GM12878 (cell line): ENCODE measurements at regions not wholly inside any gene's neighbourhood (a gene's known extent, or its start where the extent isn't known, plus 50 kb on each side); places are given as distances from the start of the nearest gene placed in this dataset.

ENCODE experiments used
- CTCF ChIP-seq, 3 experiments: IDR thresholded peaks in 2 of 3; conservative IDR thresholded peaks in 1 of 3; 2 replicates each; pipeline ENCODE4 v1.5.1; 2011; ENCODE audit warnings: low read depth in 3 of 3, low read length in 3 of 3, mild to moderate bottlenecking in 3 of 3, control low read depth in 2 of 3, moderate library complexity in 2 of 3, inconsistent platforms in 1 of 3, mixed read lengths in 1 of 3; ENCODE audit not compliant: control insufficient read depth in 2 of 3, insufficient read depth in 1 of 3; ENCODE audit errors: extremely low read depth in 1 of 3
- RAD21 ChIP-seq: IDR thresholded peaks from 2 replicates; pipeline ENCODE4 v1.6.1; 2011; ENCODE audit warnings: mild to moderate bottlenecking, low read depth, low read length, moderate library complexity; ENCODE audit not compliant: insufficient read depth
- ZNF207 ChIP-seq: fragments of 450-650 bp; IDR thresholded peaks from 2 replicates; pipeline ENCODE4 v1.6.1; 2014; ENCODE audit warnings: antibody characterized with exemption, mild to moderate bottlenecking, borderline replicate concordance
- ZNF687 ChIP-seq: fragments of 450-650 bp; IDR thresholded peaks from 2 replicates; pipeline ENCODE4 v1.6.1; 2017; ENCODE audit warnings: mild to moderate bottlenecking, moderate library complexity

GRCh38 chr10:78471723-78472550 is 438.3 kb downstream of the RPS24 start:
- TF ChIP-seq CTCF (IDR thresholded peaks at IDR 0.05 in 2 of 3, conservative IDR thresholded peaks at IDR 0.05 in 1 of 3; ENCODE audit: control insufficient read depth in 2 of 3, extremely low read depth in 1 of 3, insufficient read depth in 1 of 3, low read depth in 3 of 3, low read length in 3 of 3): no peak
- no peak for TF ChIP-seq ZNF687
- TF ChIP-seq ZNF207: no peak
- no peak for TF ChIP-seq RAD21
